Endodermal cell (in vitro differentiated cells): ENCODE measurements at regions not wholly inside any gene's neighbourhood (a gene's known extent, or its start where the extent isn't known, plus 50 kb on each side); places are given as distances from the start of the nearest gene placed in this dataset.

Source experiments
- DNase-seq: peaks from one replicate; pipeline ENCODE4 v3.0.0-alpha.2; 2017
- H3K27ac ChIP-seq: 2 replicates; pipeline ENCODE4 v1.5.1; 2013; ENCODE audit warnings: mild to moderate bottlenecking, low read depth, low read length, moderate library complexity
- H3K27me3 ChIP-seq: 2 replicates; pipeline ENCODE4 v1.6.1; 2013; ENCODE audit warnings: mild to moderate bottlenecking, low read length, moderate library complexity; ENCODE audit not compliant: insufficient read depth, control insufficient read depth, poor library complexity, severe bottlenecking
- H3K36me3 ChIP-seq: 2 replicates; pipeline ENCODE4 v1.7.0; 2013; ENCODE audit warnings: mild to moderate bottlenecking, low read length, moderate library complexity; ENCODE audit not compliant: control insufficient read depth, insufficient read depth
- H3K4me1 ChIP-seq: one replicate; pipeline ENCODE4 v1.7.0; 2013; ENCODE audit warnings: low read length; ENCODE audit not compliant: control insufficient read depth, insufficient read depth
- H3K4me3 ChIP-seq: 2 replicates; pipeline ENCODE4 v1.5.1; 2013; ENCODE audit warnings: mild to moderate bottlenecking, low read length, moderate library complexity
- H3K9ac ChIP-seq: 2 replicates; pipeline ENCODE4 v1.6.1; 2013; ENCODE audit warnings: mild to moderate bottlenecking, low read length, moderate library complexity; ENCODE audit not compliant: poor library complexity, severe bottlenecking; ENCODE audit errors: extremely low read depth
- H3K9me3 ChIP-seq: 2 replicates; pipeline ENCODE4 v1.6.1; 2013; ENCODE audit warnings: mild to moderate bottlenecking, low read length, moderate library complexity; ENCODE audit not compliant: control insufficient read depth
- H3K27ac Mint-ChIP-seq: 2 replicates; pipeline ENCODE4 v1.8.0; 2020; ENCODE audit warnings: mixed read lengths
- H3K27me3 Mint-ChIP-seq: 2 replicates; pipeline ENCODE4 v1.8.0; 2021; ENCODE audit warnings: mild to moderate bottlenecking, mixed read lengths; ENCODE audit not compliant: insufficient read depth
- H3K36me3 Mint-ChIP-seq: 2 replicates; pipeline ENCODE4 v1.8.0; 2020; ENCODE audit warnings: low read depth, mixed read lengths
- H3K4me1 Mint-ChIP-seq: 2 replicates; pipeline ENCODE4 v1.8.0; 2020; ENCODE audit warnings: mixed read lengths
- H3K4me3 Mint-ChIP-seq: 2 replicates; pipeline ENCODE4 v1.8.0; 2020; ENCODE audit warnings: mild to moderate bottlenecking, moderate library complexity, mixed read lengths
- H3K9me3 Mint-ChIP-seq: 2 replicates; pipeline ENCODE4 v1.8.0; 2020; ENCODE audit warnings: mild to moderate bottlenecking, mixed read lengths
- WGBS, 2 experiments: methylation state at CpG; one replicate each; pipeline versions ENCODE4 v1.1.5 to v1.1.7; 2013; ENCODE audit warnings: missing lambda C conversion rate in 2 of 2, mixed read lengths in 1 of 2; ENCODE audit not compliant: insufficient coverage in 1 of 2, insufficient read length in 1 of 2; 5-methylcytosine and 5-hydroxymethylcytosine counted together
- TF ChIP-seq, protein P1 (sequence below): fragments of 200-600 bp; sonication (generic); conservative IDR thresholded peaks from 2 replicates; pipeline ENCODE4 v1.5.0; 2021; ENCODE audit warnings: antibody characterized with exemption, mild to moderate bottlenecking

GRCh38 chr7:96481796-96482195 is 159.9 kb upstream of the SLC25A13 start:
- Mint-ChIP-seq H3K4me3 (no peak overlapping the region), H3K4me1 (no peaks in the 10 kb centered on the region), H3K36me3 (no peaks in the 10 kb centered on the region), H3K27me3 (no peaks in the 10 kb centered on the region), H3K27ac (no peak overlapping the region), H3K9me3 (no peaks in the 10 kb centered on the region)
- H3K27me3 ChIP-seq = no peaks in the 10 kb centered on the region
- H3K9ac ChIP-seq = no peak overlapping the region
- H3K9me3 ChIP-seq = no peaks in the 10 kb centered on the region
- no peak for DNase-seq
- 83% methylated on average over 1 of the region's 1 CpG; no CpG with 5 or more reads in 1 of the 2 experiments for WGBS, 2 experiments
- no peaks in the 10 kb centered on the region for H3K36me3 ChIP-seq
- TF ChIP-seq, protein P1, sequence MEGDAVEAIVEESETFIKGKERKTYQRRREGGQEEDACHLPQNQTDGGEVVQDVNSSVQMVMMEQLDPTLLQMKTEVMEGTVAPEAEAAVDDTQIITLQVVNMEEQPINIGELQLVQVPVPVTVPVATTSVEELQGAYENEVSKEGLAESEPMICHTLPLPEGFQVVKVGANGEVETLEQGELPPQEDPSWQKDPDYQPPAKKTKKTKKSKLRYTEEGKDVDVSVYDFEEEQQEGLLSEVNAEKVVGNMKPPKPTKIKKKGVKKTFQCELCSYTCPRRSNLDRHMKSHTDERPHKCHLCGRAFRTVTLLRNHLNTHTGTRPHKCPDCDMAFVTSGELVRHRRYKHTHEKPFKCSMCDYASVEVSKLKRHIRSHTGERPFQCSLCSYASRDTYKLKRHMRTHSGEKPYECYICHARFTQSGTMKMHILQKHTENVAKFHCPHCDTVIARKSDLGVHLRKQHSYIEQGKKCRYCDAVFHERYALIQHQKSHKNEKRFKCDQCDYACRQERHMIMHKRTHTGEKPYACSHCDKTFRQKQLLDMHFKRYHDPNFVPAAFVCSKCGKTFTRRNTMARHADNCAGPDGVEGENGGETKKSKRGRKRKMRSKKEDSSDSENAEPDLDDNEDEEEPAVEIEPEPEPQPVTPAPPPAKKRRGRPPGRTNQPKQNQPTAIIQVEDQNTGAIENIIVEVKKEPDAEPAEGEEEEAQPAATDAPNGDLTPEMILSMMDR = no peak
- no peak overlapping the region for H3K4me3 ChIP-seq
- no peaks in the 10 kb centered on the region for H3K4me1 ChIP-seq
- H3K27ac ChIP-seq = no peak overlapping the region

DNA sequence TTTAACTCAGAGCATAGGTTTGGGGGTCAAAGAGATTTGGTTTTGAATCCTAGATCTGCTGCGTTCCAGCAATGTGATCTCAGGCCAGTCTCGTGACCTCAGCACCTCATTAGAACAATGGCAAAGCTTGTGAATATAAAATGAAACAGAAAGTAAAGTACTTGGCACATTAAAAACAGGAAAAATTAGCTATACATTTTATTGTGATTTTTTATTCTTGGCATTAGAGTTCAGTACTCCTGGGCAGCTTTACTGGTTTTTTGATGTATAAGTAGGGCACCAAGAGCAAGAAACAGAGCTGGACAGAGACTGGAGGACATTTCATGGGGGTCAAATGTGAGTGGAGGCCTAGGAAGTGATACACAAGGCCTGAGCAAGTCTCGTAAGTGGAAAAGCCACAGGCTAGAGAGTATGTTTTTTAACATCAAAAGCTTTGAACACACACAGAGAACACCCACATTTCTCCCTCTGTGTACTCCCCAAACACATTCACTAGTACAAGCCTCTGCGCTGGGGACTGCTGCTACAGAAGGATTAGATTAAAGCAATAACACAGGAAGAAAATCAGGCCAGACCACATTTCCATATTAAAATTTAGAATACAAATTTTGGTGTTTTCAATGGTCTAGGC is 157.2 kb upstream of the SLC25A13 start:
- Mint-ChIP-seq H3K27ac (no peak overlapping the region), H3K4me3 (no peak overlapping the region), H3K4me1 (no peaks in the 10 kb centered on the region), H3K27me3 (no peaks in the 10 kb centered on the region), H3K9me3 (no peaks in the 10 kb centered on the region), H3K36me3 (no peaks in the 10 kb centered on the region)
- DNase-seq = no peak
- no peak overlapping the region for H3K9ac ChIP-seq
- H3K27ac ChIP-seq = no peak overlapping the region
- TF ChIP-seq, protein P1 = no peak
- no peaks in the 10 kb centered on the region for H3K27me3 ChIP-seq
- H3K4me3 ChIP-seq = no peak overlapping the region
- H3K36me3 ChIP-seq = no peaks in the 10 kb centered on the region
- H3K9me3 ChIP-seq = no peaks in the 10 kb centered on the region
- WGBS, 2 experiments = 78 to 92% methylated on average over 2 to 4 of the region's 4 CpGs
- H3K4me1 ChIP-seq = no peaks in the 10 kb centered on the region

- H3K4me3 ChIP-seq = no peak overlapping the region
- H3K9ac ChIP-seq = no peak overlapping the region
- no peaks in the 10 kb centered on the region for H3K36me3 ChIP-seq
- Mint-ChIP-seq H3K36me3 (no peaks in the 10 kb centered on the region), H3K4me1 (no peaks in the 10 kb centered on the region), H3K27ac (no peak overlapping the region), H3K4me3 (no peak overlapping the region), H3K27me3 (no peaks in the 10 kb centered on the region), H3K9me3 (no peaks in the 10 kb centered on the region)
- no peak for DNase-seq
- H3K4me1 ChIP-seq = no peaks in the 10 kb centered on the region
- 100% methylated on average over 1 of the region's 1 CpG; no CpG with 5 or more reads in 1 of the 2 experiments for WGBS, 2 experiments
- no peaks in the 10 kb centered on the region for H3K27me3 ChIP-seq
- TF ChIP-seq, protein P1 = no peak
- no peak overlapping the region for H3K27ac ChIP-seq
- no peaks in the 10 kb centered on the region for H3K9me3 ChIP-seq
Observed at GRCh38 chr7:96471606-96472005, 149.7 kb upstream of the SLC25A13 start.
